ENCODE measurements at regions not wholly inside any gene's neighbourhood (a gene's known extent, or its start where the extent isn't known, plus 50 kb on each side); places are given as distances from the start of the nearest gene placed in this dataset.
A peak's percentile ranks its signal among the peaks of the same experiment; 100 is the strongest.
"Not testable (repeated sequence)": the region's sequence is repeated elsewhere in the genome, so short reads cannot be mapped to it uniquely, and the experiment has no call there.

DNA sequence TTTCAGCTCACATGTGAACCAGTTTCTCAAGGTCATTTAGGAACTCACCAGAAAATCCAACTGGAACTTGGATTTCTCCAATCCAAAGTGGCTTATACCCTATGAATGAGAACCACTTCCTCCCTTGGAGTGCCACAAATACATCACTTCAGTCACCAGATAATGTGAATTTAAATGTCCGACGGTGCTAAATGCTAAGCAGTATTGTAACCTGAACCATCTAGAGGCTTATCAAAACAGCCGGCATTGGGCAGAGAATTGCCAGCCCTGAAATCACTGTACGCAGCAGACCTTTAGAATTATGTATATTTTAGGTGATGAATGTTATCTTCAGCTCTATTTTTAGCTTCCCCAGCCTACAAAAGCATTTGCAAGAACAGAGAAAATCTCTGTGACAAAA lies 76.8 kb upstream of the COX20 start:
- no peak for DNase-seq

DNA sequence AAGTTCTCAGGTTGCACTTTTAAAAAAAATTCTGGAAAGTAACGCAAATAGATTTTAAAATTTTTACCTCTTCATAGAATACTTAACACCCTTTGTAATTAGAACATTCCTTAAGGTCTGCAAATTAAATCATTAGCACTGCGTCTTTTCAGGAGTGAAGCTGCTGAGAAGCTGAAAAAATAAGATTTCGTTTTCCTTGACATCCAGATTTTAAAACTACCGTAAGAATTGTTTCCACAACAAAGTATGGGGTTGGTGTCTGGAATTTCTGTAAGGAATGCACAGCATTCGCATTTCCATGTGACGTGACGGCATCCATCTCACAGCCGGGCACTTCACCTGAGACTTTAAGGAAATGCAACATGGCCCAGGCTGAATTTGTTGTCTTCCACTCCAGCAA lies 76.3 kb upstream of the COX20 start:
- no peak for DNase-seq

DNA sequence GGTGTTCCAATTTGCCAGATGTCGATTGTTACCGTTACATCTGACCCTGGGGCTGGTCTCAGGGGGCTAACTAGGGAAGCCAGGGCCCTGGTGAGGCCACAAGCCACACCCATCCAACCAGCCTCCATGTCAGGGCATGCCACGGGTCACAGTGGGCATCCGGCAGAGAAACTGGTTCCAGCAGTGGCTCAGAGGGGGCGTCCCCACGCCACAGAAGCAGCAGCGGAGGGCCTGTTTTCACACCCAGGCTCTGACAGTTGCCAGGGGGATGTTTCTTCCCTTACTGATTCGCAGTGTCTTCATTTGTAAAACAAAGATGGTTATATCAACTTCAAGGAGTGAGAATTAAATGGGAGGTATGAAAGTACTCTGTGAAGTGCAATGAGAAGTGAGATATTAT lies 75.0 kb upstream of the COX20 start:
- no peak for DNase-seq

DNA sequence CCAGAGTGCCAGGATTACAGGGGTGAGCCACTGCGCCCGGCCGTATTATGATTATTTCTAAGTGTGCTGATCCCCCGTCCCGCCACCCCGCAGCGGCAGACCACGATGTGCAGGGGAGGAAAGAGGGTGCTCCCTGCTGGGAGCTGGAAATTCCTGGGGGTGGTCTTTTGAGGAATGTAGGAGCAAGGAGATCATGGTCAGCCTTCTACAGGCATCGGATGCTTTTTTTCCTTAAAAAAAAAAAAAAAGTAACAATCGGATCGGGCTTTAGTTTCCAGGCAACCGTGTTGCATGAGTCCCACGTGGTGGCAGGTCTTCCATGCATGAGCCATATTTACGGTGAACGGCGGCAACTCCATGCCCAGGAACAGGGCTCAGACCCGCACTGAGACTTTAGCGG lies 74.2 kb upstream of the COX20 start:
- no peak for DNase-seq

DNA sequence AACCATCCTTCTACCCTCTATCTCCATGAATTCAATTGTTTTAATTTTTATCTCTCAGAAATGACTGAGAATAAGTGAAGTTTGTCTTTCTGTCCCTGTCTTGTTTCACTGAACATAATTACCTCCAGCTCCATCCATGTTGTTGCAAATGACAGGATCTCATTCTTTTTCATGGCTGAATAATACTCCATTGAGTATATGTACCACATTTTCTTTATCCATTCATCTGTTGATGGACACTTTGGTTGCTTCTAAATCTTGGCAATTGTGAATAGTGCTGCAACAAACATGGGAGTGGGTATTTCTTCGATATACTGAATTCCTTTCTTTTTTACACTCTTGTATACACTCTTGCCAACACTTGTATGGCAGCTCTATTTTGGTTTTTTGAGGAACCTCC lies 72.8 kb upstream of the COX20 start:
- DNase-seq, result no peak

DNA sequence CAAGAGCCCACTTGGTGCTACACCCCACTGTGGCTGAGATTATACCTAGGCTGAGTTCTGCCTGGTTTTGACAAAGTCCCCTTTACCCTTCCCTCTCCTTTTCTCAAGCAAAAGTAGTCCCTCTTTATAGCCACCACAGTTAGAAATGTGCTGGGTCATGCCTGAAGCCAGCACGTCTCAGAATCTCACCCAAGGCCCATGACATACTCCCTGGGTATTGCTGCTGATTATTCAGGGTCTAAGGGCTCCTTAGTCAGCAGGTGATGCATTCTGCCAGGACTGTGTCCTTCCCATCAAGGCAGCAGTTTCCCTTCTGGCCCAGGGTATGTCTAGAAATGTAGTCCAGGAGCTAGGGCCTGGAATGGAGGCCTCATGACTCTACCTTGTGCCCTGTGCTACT lies 67.3 kb upstream of the COX20 start:
- no peak for DNase-seq

DNA sequence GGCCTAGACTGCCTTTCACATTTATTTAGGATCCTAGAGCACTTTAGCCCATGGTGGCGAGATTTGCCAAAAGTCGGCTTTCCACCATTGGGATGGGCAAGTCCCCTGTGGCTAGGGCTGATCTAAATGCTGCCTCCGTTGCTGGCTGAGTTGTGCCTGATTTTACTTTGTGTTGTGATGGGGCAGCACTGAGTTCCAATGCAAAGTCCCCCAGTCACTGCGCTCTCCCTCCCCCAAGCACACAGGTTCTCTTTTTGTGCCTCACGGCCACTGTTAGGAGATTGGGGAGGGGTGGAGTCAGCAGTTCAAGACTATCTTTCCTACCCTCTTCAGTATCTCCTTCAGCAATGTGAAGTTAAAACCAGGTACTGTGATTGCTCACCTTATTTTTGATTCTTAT lies 66.7 kb upstream of the COX20 start:
- no peak for DNase-seq

DNA sequence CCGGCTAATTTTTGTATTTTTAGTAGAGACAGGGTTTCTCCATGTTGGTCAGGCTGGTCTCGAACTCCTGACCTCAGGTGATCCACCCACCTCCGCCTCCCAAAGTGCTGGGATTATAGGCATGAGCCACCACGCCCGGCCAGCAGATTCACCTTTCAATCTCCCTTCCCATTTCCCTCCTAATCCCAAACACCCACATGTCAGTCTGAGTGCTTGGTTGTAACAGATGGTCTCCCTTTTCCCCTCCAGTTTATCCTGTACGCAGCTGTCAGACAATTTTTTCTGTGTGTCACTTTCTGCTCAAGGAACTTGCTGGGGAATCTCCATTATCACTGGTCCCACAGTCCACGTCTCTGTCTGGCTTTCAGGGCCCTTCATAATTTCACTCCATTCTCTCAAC lies 64.9 kb upstream of the COX20 start:
- DNase-seq, result not testable (repeated sequence)

DNA sequence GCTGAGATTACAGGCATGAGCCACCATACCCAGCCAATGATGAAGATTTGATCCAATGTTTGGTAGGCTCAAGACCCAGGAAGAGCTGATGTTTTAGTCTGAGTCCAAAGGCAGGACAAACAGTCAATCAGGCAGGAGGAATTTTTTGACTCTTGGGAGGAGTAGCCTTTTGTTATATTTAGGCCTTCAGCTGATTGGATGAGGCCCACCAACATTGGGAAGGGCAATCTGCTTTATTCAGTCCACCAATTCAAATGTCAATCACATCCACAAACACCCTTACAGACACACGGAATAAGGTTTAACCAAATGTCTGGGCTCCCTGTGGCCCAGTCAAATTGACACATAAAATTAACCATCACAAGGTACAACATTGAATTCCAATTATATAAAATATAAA lies 61.9 kb upstream of the COX20 start:
- DNase-seq, result no peak

DNA sequence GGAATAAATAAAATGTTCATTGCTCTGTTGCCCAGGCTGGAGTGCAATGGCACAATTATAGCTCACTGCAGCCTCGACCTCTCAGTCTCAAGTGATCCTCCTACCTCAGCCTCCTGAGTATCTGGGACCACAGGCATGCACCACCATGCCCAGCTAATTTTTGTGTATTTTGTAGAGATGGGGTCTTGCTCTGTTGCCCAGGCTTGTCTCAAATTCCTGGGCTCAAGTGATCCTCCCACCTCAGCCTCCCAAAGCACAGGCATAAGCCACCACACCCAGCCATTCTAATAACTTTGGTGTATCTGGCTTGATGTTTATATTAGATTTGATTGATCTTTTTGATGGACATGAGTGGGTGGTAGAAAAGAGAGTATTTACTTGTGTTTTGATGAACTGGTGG lies 58.7 kb upstream of the COX20 start:
- not testable (repeated sequence) for DNase-seq

DNA sequence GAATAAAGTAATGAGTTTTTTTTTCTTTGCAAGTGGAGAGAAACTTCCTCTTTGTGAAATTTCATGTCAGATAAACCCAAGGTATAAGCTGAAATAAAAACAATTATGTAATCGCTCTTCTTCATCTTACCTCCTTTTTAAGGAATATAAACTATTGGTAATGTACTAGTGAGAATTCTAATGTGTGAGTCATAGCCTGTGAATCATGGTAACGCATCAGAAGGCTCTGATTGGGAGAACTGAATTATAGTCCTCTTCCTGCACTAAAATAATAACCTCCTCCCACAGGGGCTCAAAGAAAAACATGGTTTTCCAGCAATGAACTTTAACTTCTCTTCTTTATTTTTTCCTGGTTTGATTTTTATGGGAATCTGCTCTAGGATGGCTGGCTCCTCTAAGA lies 57.1 kb upstream of the COX20 start:
- DNase-seq, result peak; percentile 35

DNA sequence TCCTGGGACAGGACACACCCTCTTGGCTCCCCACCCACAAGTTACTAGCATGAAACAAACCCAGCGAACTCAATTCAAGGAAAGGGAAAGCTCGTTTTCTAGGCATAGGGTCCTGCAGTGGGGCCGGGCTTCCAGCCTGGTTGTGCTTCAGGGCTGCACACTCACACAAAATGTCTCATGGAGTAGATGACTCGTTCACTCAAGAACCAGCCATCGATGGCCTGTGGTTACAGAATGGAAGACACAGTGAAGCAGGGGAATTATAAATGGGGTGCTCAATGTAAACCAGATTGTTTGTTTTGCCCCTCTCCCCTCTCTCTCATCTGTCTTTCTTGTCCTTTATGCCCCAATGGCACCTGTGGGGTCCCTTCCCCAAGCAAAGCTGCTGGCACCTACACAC lies 56.0 kb upstream of the COX20 start:
- DNase-seq, result no peak

DNA sequence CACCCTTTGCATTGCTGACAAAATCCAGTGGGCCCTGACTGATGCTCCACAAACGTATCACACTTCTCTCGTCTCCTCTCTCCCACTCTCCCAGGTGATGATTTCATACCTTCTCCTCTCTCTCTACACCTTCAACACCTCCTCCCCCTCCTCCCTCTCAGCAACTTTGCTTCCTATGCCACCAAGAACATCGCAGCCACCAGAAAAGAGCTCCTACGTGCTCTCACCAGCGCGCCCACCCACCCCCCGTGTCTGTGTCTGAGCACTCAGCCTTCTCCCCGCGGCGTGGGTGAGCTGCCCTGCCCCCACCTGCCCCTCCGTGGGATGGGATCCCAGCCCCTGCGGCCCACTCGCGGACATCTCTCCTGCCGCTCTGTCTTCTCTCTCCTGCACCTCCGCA lies 55.1 kb upstream of the COX20 start:
- DNase-seq, result no peak

DNA sequence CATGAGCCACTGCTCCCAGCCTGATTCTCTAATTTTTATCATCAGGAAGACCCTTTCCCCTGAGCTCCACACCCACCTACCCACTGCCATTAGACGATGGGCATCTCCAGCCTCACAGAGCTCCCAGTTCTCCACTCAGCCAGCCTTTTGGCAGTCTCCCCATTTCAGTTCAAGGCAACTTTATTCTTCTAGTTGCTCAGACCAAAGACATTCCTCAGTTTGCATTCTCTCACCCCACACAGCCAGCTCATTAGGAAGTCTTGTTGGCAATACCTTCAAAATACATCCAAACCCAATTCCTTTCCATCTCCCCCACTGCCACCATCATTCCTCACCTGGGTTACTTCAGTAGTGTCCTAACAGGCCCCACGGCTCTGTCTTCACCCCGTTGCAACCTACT lies 53.4 kb upstream of the COX20 start:
- DNase-seq, result no peak

DNA sequence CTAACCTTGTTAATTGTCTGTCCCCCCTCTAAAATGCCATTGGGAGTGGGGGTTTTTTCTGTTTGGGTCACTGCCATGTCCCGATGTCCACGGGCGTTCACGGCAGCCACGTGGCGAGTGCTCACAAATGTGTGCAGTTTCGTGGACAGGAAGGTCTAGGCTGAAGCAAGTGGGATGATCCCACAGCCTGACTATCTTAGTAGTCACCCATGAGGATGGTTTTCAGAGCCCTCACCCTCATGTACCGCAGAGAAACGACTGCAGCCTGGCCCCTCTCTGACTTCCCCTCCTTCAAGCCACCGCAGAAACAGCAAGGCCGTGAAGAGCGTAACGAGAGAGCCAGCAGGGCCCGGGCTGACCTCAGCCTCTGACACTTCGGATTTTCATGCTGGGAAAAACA lies 52.3 kb upstream of the COX20 start:
- no peak for DNase-seq
